HEK293 (cell line): ENCODE measurements at regions not wholly inside any gene's neighbourhood (a gene's known extent, or its start where the extent isn't known, plus 50 kb on each side); places are given as distances from the start of the nearest gene placed in this dataset.

Source experiments
- CTCF ChIA-PET: fragments of 350-600 bp; formaldehyde crosslinking; extraction: SDS; loops from one replicate; lab custom pipeline; 2021; ENCODE audit warnings: antibody characterized with exemption; lab: Yijun Ruan, JAX
- POLR2A ChIA-PET: fragments of 300-600 bp; formaldehyde crosslinking; extraction: SDS; loops from one replicate; lab custom pipeline; 2020; ENCODE audit warnings: antibody characterized with exemption, inconsistent platforms; lab: Yijun Ruan, JAX
- H3K27ac ChIP-seq: fragments of 200-500 bp; sonication (Bioruptor generic); 2 replicates; pipeline ENCODE4 v1.5.1; 2014; ENCODE audit warnings: low read depth, low read length, control low read depth, inconsistent platforms; ENCODE audit errors: extremely low read depth
- H3K36me3 ChIP-seq, 2 experiments: fragments of 200-500 bp in 1 of 2; sonication (Bioruptor generic) in 1 of 2; 1 replicate in 1 of 2; 2 replicates in 1 of 2; pipeline ENCODE4 v1.5.1; 2014 to 2017; ENCODE audit warnings: inconsistent platforms in 2 of 2, low read length in 2 of 2; ENCODE audit not compliant: control insufficient read depth in 2 of 2, insufficient read depth in 1 of 2
- H3K4me1 ChIP-seq: fragments of 200-500 bp; sonication (Bioruptor generic); 2 replicates; pipeline ENCODE4 v1.5.1; 2014; ENCODE audit warnings: mild to moderate bottlenecking, low read length, inconsistent platforms; ENCODE audit not compliant: control insufficient read depth, insufficient read depth
- H3K4me3 ChIP-seq: 2 replicates; pipeline ENCODE4 v1.5.1; 2011; ENCODE audit warnings: low read depth, mild to moderate bottlenecking, control low read depth, low read length, moderate library complexity
- H3K9me3 ChIP-seq: fragments of 200-500 bp; sonication (Bioruptor generic); 2 replicates; pipeline ENCODE4 v1.5.1; 2014; ENCODE audit warnings: low read depth, low read length, inconsistent platforms; ENCODE audit not compliant: control insufficient read depth, insufficient read depth
- EGR2 ChIP-seq: fragments of 450-650 bp; formaldehyde crosslinking; IDR thresholded peaks from 2 replicates; pipeline ENCODE4 v1.5.1; 2016; ENCODE audit warnings: low read depth, missing biosample characterization, missing genetic modification characterization
- PRDM1 ChIP-seq: fragments of 450-650 bp; formaldehyde crosslinking; IDR thresholded peaks from 2 replicates; pipeline ENCODE4; 2016; ENCODE audit warnings: missing biosample characterization, missing genetic modification characterization
- SETDB1 ChIP-seq: IDR thresholded peaks from one replicate; pipeline ENCODE4 v1.6.1; 2017; ENCODE audit warnings: mild to moderate bottlenecking, low read length, moderate library complexity, mixed read lengths; ENCODE audit not compliant: insufficient read length
- ZEB2 ChIP-seq: fragments of 450-650 bp; formaldehyde crosslinking; IDR thresholded peaks from 2 replicates; pipeline ENCODE4 v1.5.1; 2016; ENCODE audit warnings: missing biosample characterization, missing genetic modification characterization
- ZFP69B ChIP-seq: fragments of 450-650 bp; formaldehyde crosslinking; IDR thresholded peaks from 2 replicates; pipeline ENCODE4 v1.5.1; 2016; ENCODE audit warnings: missing biosample characterization, missing genetic modification characterization
- ZNF16 ChIP-seq: fragments of 450-650 bp; formaldehyde crosslinking; IDR thresholded peaks from 2 replicates; pipeline ENCODE4 v1.5.1; 2016; ENCODE audit warnings: low read depth, missing biosample characterization, missing genetic modification characterization
- ZNF239 ChIP-seq: fragments of 450-650 bp; formaldehyde crosslinking; IDR thresholded peaks from 2 replicates; pipeline ENCODE4 v1.5.1; 2016; ENCODE audit warnings: missing biosample characterization, missing genetic modification characterization
- ZNF24 ChIP-seq: fragments of 450-650 bp; formaldehyde crosslinking; IDR thresholded peaks from 2 replicates; pipeline ENCODE4 v1.5.1; 2016; ENCODE audit warnings: missing biosample characterization, missing genetic modification characterization
- ZNF302 ChIP-seq: fragments of 450-650 bp; formaldehyde crosslinking; IDR thresholded peaks from 2 replicates; pipeline ENCODE4 v1.5.1; 2016; ENCODE audit warnings: missing biosample characterization, missing genetic modification characterization, low read depth
- ZNF335 ChIP-seq: fragments of 450-650 bp; formaldehyde crosslinking; conservative IDR thresholded peaks from 2 replicates; pipeline ENCODE4 v1.5.1; 2016; ENCODE audit warnings: missing biosample characterization, missing genetic modification characterization
- ZNF366 ChIP-seq: fragments of 450-650 bp; formaldehyde crosslinking; conservative IDR thresholded peaks from 2 replicates; pipeline ENCODE4 v1.5.1; 2016; ENCODE audit warnings: missing biosample characterization, missing genetic modification characterization
- ZNF514 ChIP-seq: fragments of 450-650 bp; formaldehyde crosslinking; IDR thresholded peaks from 2 replicates; pipeline ENCODE4 v1.5.1; 2016; ENCODE audit warnings: missing biosample characterization, missing genetic modification characterization
- ZNF521 ChIP-seq: fragments of 450-650 bp; formaldehyde crosslinking; IDR thresholded peaks from 2 replicates; pipeline ENCODE4 v1.5.1; 2017; ENCODE audit warnings: missing biosample characterization, mild to moderate bottlenecking, missing genetic modification characterization
- ZNF544 ChIP-seq: fragments of 450-650 bp; formaldehyde crosslinking; IDR thresholded peaks from 2 replicates; pipeline ENCODE4 v1.5.0; 2017; ENCODE audit warnings: missing biosample characterization, missing genetic modification characterization
- ZNF701 ChIP-seq: fragments of 450-650 bp; formaldehyde crosslinking; IDR thresholded peaks from 2 replicates; pipeline ENCODE4 v1.5.1; 2016; ENCODE audit warnings: missing biosample characterization, missing genetic modification characterization
- ZNF707 ChIP-seq: fragments of 450-650 bp; formaldehyde crosslinking; IDR thresholded peaks from 2 replicates; pipeline ENCODE4 v1.5.1; 2016; ENCODE audit warnings: missing biosample characterization, missing genetic modification characterization
- ZNF768 ChIP-seq: fragments of 450-650 bp; formaldehyde crosslinking; IDR thresholded peaks from 2 replicates; pipeline ENCODE4 v1.5.1; 2018; ENCODE audit warnings: missing biosample characterization, mild to moderate bottlenecking, missing genetic modification characterization
- ZNF776 ChIP-seq: fragments of 450-650 bp; formaldehyde crosslinking; IDR thresholded peaks from 2 replicates; pipeline ENCODE4 v1.5.0; 2017; ENCODE audit warnings: missing biosample characterization, missing genetic modification characterization, borderline replicate concordance
- ZNF777 ChIP-seq: fragments of 450-650 bp; formaldehyde crosslinking; IDR thresholded peaks from 2 replicates; pipeline ENCODE4 v1.5.1; 2017; ENCODE audit warnings: missing biosample characterization, missing genetic modification characterization, borderline replicate concordance
- TF ChIP-seq, protein P1 (sequence below): fragments of 450-650 bp; formaldehyde crosslinking; IDR thresholded peaks from 2 replicates; pipeline ENCODE4 v1.5.1; 2016; ENCODE audit warnings: missing biosample characterization, missing genetic modification characterization
- TF ChIP-seq, protein P2 (sequence below): fragments of 450-650 bp; formaldehyde crosslinking; IDR thresholded peaks from 2 replicates; pipeline ENCODE4 v1.5.1; 2017; ENCODE audit warnings: missing biosample characterization, missing genetic modification characterization

- TF ChIP-seq ZNF768 (tag by site-specific recombination), result no peak
- peak; percentile 29; the same call in 1 of the 2 replicates for TF ChIP-seq ZNF777 (tag by site-specific recombination)
- TF ChIP-seq ZNF776 (tag by site-specific recombination), result 0 out of 2 replicates have a peak, but pooled peaks have one; percentile 70
- no peak for TF ChIP-seq ZNF707
- TF ChIP-seq EGR2, result no peak
- peak; percentile 59; the same call in 1 of the 2 replicates for TF ChIP-seq ZFP69B
- TF ChIP-seq ZNF366, result peak; percentile 99
- no peak for TF ChIP-seq ZNF24 (tag by site-specific recombination)
- 0 out of 2 replicates have a peak, but pooled peaks have one; percentile 61 for TF ChIP-seq ZNF514 (tag by site-specific recombination)
- TF ChIP-seq ZNF544 (tag by site-specific recombination), result 0 out of 2 replicates have a peak, but pooled peaks have one; percentile 11
- peak; percentile 97 for TF ChIP-seq PRDM1 (tag by site-specific recombination)
- TF ChIP-seq, protein P1, sequence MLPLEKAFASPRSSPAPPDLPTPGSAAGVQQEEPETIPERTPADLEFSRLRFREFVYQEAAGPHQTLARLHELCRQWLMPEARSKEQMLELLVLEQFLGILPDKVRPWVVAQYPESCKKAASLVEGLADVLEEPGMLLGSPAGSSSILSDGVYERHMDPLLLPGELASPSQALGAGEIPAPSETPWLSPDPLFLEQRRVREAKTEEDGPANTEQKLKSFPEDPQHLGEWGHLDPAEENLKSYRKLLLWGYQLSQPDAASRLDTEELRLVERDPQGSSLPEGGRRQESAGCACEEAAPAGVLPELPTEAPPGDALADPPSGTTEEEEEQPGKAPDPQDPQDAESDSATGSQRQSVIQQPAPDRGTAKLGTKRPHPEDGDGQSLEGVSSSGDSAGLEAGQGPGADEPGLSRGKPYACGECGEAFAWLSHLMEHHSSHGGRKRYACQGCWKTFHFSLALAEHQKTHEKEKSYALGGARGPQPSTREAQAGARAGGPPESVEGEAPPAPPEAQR (tag by site-specific recombination), result 0 out of 2 replicates have a peak, but pooled peaks have one; percentile 30
- TF ChIP-seq, protein P2, sequence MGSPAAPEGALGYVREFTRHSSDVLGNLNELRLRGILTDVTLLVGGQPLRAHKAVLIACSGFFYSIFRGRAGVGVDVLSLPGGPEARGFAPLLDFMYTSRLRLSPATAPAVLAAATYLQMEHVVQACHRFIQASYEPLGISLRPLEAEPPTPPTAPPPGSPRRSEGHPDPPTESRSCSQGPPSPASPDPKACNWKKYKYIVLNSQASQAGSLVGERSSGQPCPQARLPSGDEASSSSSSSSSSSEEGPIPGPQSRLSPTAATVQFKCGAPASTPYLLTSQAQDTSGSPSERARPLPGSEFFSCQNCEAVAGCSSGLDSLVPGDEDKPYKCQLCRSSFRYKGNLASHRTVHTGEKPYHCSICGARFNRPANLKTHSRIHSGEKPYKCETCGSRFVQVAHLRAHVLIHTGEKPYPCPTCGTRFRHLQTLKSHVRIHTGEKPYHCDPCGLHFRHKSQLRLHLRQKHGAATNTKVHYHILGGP, result 0 out of 2 replicates have a peak, but pooled peaks have one; percentile 31
- 0 out of 2 replicates have a peak, but pooled peaks have one; percentile 36 for TF ChIP-seq ZNF302 (tag by site-specific recombination)
- peak; percentile 78; the same call in 1 of the 2 replicates for TF ChIP-seq ZNF521 (tag by site-specific recombination)
- ChIA-PET CTCF (interaction anchor here (3.2 kb wide), 1 partner anchor 17 kb away, joined by 18 read pairs; no protein-coding TSS in a partner anchor), POLR2A (no interaction called here)
- Histone ChIP-seq H3K9me3 (no peaks in the 10 kb centered on the region), H3K4me1 (peaks cover 3% of the 10 kb centered on the region; the same call in 1 of the 2 replicates), H3K4me3 (no peak overlapping the region), H3K36me3 (no peaks in the 10 kb centered on the region; a peak in 1 of 3 replicates), H3K27ac (no peak overlapping the region)
Observed at GRCh38 chr19:30699871-30700280, 327.7 kb downstream of the ZNF536 start.

GRCh38 chr19:30696514-30696913 is 324.3 kb downstream of the ZNF536 start:
- CTCF ChIA-PET, result interaction anchor here (0.6 to 5.2 kb wide), 11 partner anchors 9 to 1105 kb away, joined by 3 to 51 read pairs (median 5); no protein-coding TSS in a partner anchor
- H3K36me3 ChIP-seq, result no peaks in the 10 kb centered on the region; a peak in 1 of 3 replicates
- no peak overlapping the region for H3K27ac ChIP-seq
- POLR2A ChIA-PET, result no interaction called here
- H3K4me1 ChIP-seq, result peaks cover 8% of the 10 kb centered on the region; the same call in 1 of the 2 replicates
- no peak overlapping the region for H3K4me3 ChIP-seq
- H3K9me3 ChIP-seq, result no peaks in the 10 kb centered on the region
- TF ChIP-seq ZNF701 (no peak), SETDB1 (no peak), ZNF335 (tag by site-specific recombination) (no peak), ZEB2 (no peak)

- ChIA-PET CTCF (interaction anchor here (0.6 to 5.2 kb wide), 9 partner anchors 8 to 809 kb away, joined by 3 to 51 read pairs (median 4); no protein-coding TSS in a partner anchor), POLR2A (interaction anchor here (0.7 kb wide), 1 partner anchor 188 kb away, joined by 3 read pairs; no protein-coding TSS in a partner anchor)
- TF ChIP-seq ZNF16 (peak; percentile 95), ZNF239 (tag by site-specific recombination) (no peak)
- Histone ChIP-seq H3K4me3 (no peak overlapping the region), H3K36me3 (no peaks in the 10 kb centered on the region; a peak in 1 of 3 replicates), H3K9me3 (no peaks in the 10 kb centered on the region), H3K27ac (no peak overlapping the region), H3K4me1 (peaks cover 8% of the 10 kb centered on the region; the same call in 1 of the 2 replicates)
Observed at GRCh38 chr19:30695171-30695875, 323.1 kb downstream of the ZNF536 start.
